ENCODE measurements at regions not wholly inside any gene's neighbourhood (a gene's known extent, or its start where the extent isn't known, plus 50 kb on each side); places are given as distances from the start of the nearest gene placed in this dataset.

DNA sequence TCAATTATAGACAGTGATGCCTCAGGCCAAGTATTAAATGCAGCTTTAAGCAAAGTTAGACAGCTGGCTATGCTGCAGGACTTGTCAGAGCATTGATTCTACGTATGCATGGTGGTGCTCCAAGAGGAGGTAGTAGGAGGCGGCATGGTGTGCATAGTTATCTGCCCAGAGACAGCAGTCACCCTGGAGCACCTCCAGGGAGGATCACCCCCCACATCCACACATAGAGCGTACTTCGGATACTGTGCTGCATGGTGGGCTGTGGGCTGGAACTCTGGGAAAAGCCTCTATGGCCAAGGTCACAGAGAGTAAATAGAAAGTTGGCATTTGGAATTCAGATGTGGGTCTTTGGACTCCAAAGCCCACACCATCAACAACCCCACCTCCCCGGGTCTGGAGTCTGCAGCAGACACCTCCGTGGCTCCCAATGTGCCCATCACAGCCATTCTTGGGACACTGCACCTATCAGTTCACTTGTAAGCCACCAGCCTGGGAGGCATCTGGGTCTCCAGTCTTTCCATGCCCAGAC is 64.5 kb upstream of the STX16 start:
- CTCF ChIA-PET: no interaction called here
- TF ChIP-seq CTBP1 (IDR thresholded peaks at IDR 0.05; ENCODE audit: borderline replicate concordance) (no peak), FOXK2 (IDR thresholded peaks at IDR 0.05) (no peak), NFRKB (IDR thresholded peaks at IDR 0.05) (no peak), L3MBTL2 (conservative IDR thresholded peaks at IDR 0.05) (no peak), FOXA1 (IDR thresholded peaks at IDR 0.05) (no peak), ZNF384 (IDR thresholded peaks at IDR 0.05) (no peak), ELF4 (IDR thresholded peaks at IDR 0.05) (no peak), SUZ12 (IDR thresholded peaks at IDR 0.05) (no peak), FOXM1 (IDR thresholded peaks at IDR 0.05; ENCODE audit: borderline replicate concordance) (no peak), ARNT (IDR thresholded peaks at IDR 0.05) (no peak), HDGF (IDR thresholded peaks at IDR 0.05; ENCODE audit: borderline replicate concordance) (no peak), SP1 (IDR thresholded peaks at IDR 0.05) (no peak), BHLHE40 (IDR thresholded peaks at IDR 0.05; ENCODE audit: borderline replicate concordance) (no peak), LEF1 (IDR thresholded peaks at IDR 0.05; ENCODE audit: borderline replicate concordance) (no peak), TARDBP (IDR thresholded peaks at IDR 0.05) (no peak)
- TF ChIP-seq, protein P1, sequence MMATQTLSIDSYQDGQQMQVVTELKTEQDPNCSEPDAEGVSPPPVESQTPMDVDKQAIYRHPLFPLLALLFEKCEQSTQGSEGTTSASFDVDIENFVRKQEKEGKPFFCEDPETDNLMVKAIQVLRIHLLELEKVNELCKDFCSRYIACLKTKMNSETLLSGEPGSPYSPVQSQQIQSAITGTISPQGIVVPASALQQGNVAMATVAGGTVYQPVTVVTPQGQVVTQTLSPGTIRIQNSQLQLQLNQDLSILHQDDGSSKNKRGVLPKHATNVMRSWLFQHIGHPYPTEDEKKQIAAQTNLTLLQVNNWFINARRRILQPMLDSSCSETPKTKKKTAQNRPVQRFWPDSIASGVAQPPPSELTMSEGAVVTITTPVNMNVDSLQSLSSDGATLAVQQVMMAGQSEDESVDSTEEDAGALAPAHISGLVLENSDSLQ (IDR thresholded peaks at IDR 0.05): no peak
- POLR2A ChIA-PET: interaction anchor here (1.3 kb wide), 1 partner anchor 65 kb away, joined by 3 read pairs; the partner anchor contains the start of gene STX16
- DNase-seq (ENCODE audit: extremely low spot score): no peak

- POLR2A ChIA-PET: interaction anchor here (1.3 kb wide), 1 partner anchor 65 kb away, joined by 3 read pairs; the partner anchor contains the start of gene STX16
Observed at GRCh38 chr20:58585753-58586540, 65.1 kb upstream of the STX16 start.

DNA sequence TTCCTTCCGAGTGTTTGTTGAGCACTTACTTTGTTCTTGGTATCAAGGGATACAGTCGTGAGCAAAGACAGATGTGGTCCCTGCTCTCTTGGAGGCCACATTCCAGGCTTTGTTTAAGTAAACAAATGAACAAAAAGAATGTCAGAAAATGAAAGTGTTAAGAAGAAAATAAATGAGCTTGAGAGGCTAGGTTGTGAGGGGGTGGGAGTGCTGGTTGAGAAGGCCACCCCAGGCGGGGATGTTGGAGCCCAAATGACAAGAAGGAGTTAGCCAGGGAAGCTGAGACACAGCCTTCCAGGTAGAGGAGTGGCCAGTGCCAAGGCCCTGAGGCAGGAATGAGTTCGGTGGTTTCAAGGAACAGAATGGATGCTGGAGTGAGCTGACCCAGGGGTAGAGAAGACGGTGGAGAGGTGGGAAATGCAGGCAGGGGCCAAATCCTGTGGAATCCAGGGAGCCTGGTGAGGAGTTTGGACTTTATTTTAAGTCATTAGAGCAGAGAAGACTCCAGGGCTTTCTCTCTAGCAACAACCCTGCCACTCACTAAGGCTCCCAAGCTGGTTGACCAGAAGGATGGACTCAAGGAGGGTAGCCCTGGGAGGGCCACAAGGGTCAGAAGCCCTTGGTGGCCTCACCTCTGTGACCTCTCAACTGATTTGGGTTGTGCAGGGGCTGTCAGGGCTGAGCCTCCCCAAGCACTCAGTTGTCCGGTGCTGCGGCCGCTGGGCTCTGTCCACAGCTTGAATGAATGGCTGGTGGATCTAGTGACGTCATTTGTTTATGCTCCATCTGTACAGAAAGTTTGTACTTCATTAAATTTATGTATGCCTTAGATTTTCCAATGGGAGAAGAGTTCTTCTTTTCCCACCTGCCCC is 66.0 kb upstream of the STX16 start:
- TF ChIP-seq CTBP1 (IDR thresholded peaks at IDR 0.05; ENCODE audit: borderline replicate concordance): no peak
- TF ChIP-seq ARNT (IDR thresholded peaks at IDR 0.05): no peak
- TF ChIP-seq L3MBTL2 (conservative IDR thresholded peaks at IDR 0.05): no peak
- no peak for TF ChIP-seq ELF4 (IDR thresholded peaks at IDR 0.05)
- no peak for TF ChIP-seq SUZ12 (IDR thresholded peaks at IDR 0.05)
- no peak for TF ChIP-seq LEF1 (IDR thresholded peaks at IDR 0.05; ENCODE audit: borderline replicate concordance)
- no peak for TF ChIP-seq HDGF (IDR thresholded peaks at IDR 0.05; ENCODE audit: borderline replicate concordance)
- no peak for TF ChIP-seq BHLHE40 (IDR thresholded peaks at IDR 0.05; ENCODE audit: borderline replicate concordance)
- TF ChIP-seq NFRKB (IDR thresholded peaks at IDR 0.05): no peak
- no peak for TF ChIP-seq FOXA1 (IDR thresholded peaks at IDR 0.05)
- no peak for TF ChIP-seq FOXK2 (IDR thresholded peaks at IDR 0.05)
- TF ChIP-seq TARDBP (IDR thresholded peaks at IDR 0.05): no peak
- TF ChIP-seq, protein P1 (IDR thresholded peaks at IDR 0.05): no peak
- no peak for TF ChIP-seq SP1 (IDR thresholded peaks at IDR 0.05)
- TF ChIP-seq ZNF384 (IDR thresholded peaks at IDR 0.05): no peak
- no peak for TF ChIP-seq FOXM1 (IDR thresholded peaks at IDR 0.05; ENCODE audit: borderline replicate concordance)
- POLR2A ChIA-PET: interaction anchor here (1.3 kb wide), 1 partner anchor 66 kb away, joined by 3 read pairs; the partner anchor contains the start of gene STX16

More at GRCh38 chr20:58585753-58586540, 65.1 kb upstream of the STX16 start:
- DNase-seq (ENCODE audit: extremely low spot score): no peak
- CTCF ChIA-PET: no interaction called here
- no peak for TF ChIP-seq ARNT (IDR thresholded peaks at IDR 0.05)
- no peak for TF ChIP-seq FOXK2 (IDR thresholded peaks at IDR 0.05)
- TF ChIP-seq HDGF (IDR thresholded peaks at IDR 0.05; ENCODE audit: borderline replicate concordance): no peak
- no peak for TF ChIP-seq L3MBTL2 (conservative IDR thresholded peaks at IDR 0.05)
- TF ChIP-seq NFRKB (IDR thresholded peaks at IDR 0.05): no peak
- TF ChIP-seq SP1 (IDR thresholded peaks at IDR 0.05): no peak
- TF ChIP-seq, protein P1 (IDR thresholded peaks at IDR 0.05): no peak
- no peak for TF ChIP-seq FOXA1 (IDR thresholded peaks at IDR 0.05)

DNA sequence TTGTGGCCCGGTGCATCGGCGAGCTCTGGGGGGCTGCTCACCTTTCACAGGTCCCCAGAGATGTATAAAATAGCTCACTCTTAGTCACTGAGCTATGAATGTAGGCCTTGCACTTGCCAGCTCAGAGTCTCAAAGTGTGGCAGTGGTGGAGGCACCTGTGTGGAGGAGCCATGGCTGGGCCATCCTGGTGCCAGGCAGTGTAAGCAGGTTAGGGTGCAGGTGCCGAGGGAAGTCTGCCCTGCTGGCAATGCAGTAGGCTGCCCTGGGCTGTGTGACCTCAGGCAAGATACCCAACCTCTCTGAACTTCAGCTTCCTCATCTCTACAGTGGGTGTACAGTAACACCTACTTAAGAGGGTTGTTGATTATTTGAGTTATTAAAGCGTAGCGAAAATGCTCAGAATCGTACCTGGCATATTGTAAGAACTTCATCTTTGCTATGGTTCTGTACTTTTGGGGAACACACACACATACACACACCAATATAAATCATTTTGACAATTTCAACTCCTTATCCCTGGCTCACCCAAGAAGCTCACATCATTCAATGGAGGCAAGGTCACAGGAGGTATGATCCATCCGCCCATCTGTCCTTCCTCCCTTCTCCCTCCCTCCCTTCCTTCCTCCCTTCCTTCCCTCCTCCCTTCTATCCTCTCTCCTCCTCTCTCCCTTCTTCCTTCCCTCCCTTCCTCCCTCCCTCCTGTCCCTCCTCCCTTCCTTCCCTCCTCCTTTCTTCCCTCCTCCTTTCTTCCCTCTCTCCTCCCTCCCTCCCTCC is 66.8 kb upstream of the STX16 start:
- POLR2A ChIA-PET: no interaction called here
- TF ChIP-seq CTBP1 (IDR thresholded peaks at IDR 0.05; ENCODE audit: borderline replicate concordance) (no peak), ZNF384 (IDR thresholded peaks at IDR 0.05) (no peak), ELF4 (IDR thresholded peaks at IDR 0.05) (no peak)
- CTCF ChIA-PET: no interaction called here
- no peak for DNase-seq (ENCODE audit: extremely low spot score)

More for the DNA sequence above, 66.0 kb upstream of the STX16 start:
- no peak for DNase-seq (ENCODE audit: extremely low spot score)
- CTCF ChIA-PET: no interaction called here

DNA sequence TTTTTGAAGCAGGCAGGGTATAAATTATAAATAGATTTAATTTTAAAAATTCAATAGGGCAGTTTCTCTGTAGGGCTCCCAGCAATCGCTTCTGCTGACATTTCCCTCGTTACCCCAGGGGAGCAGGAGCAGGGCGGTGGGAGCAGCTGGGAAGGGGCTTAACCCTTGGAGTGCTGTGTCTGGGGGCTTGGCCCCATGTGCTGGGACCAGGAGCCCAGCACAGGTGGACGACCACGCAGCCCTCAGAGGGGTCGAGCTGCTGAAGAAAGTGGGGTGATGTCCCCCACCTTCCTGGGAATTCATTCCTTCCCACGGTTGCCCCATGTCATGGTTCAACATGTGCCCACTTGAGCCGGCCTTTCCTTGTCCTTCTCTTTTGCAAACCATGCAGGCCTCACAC is 67.5 kb upstream of the STX16 start:
- ChIA-PET POLR2A (no interaction called here), CTCF (no interaction called here)
- DNase-seq (ENCODE audit: extremely low spot score): no peak
- TF ChIP-seq BHLHE40 (IDR thresholded peaks at IDR 0.05; ENCODE audit: borderline replicate concordance): no peak
- TF ChIP-seq LEF1 (IDR thresholded peaks at IDR 0.05; ENCODE audit: borderline replicate concordance): no peak
- no peak for TF ChIP-seq FOXA1 (IDR thresholded peaks at IDR 0.05)
- TF ChIP-seq, protein P1 (IDR thresholded peaks at IDR 0.05): no peak
- TF ChIP-seq ARNT (IDR thresholded peaks at IDR 0.05): no peak
- TF ChIP-seq FOXK2 (IDR thresholded peaks at IDR 0.05): no peak
- TF ChIP-seq CTBP1 (IDR thresholded peaks at IDR 0.05; ENCODE audit: borderline replicate concordance): no peak
- TF ChIP-seq SP1 (IDR thresholded peaks at IDR 0.05): no peak
- TF ChIP-seq NFRKB (IDR thresholded peaks at IDR 0.05): no peak
- TF ChIP-seq TARDBP (IDR thresholded peaks at IDR 0.05): no peak
- no peak for TF ChIP-seq L3MBTL2 (conservative IDR thresholded peaks at IDR 0.05)
- TF ChIP-seq FOXM1 (IDR thresholded peaks at IDR 0.05; ENCODE audit: borderline replicate concordance): no peak
- TF ChIP-seq SUZ12 (IDR thresholded peaks at IDR 0.05): no peak
- TF ChIP-seq HDGF (IDR thresholded peaks at IDR 0.05; ENCODE audit: borderline replicate concordance): no peak
- TF ChIP-seq ZNF384 (IDR thresholded peaks at IDR 0.05): no peak
